ENCODE measurements at regions not wholly inside any gene's neighbourhood (a gene's known extent, or its start where the extent isn't known, plus 50 kb on each side); places are given as distances from the start of the nearest gene placed in this dataset.

- TF ChIP-seq HDAC2 (IDR thresholded peaks at IDR 0.05; ENCODE audit: borderline replicate concordance in 1 of 2, low read depth in 2 of 2, low read length in 2 of 2) (no peak), POLR2AphosphoS5 (IDR thresholded peaks at IDR 0.05; ENCODE audit: low read depth, low read length) (no peak), JUN (IDR thresholded peaks at IDR 0.05; ENCODE audit: low read depth, low read length) (no peak), CHD1 (IDR thresholded peaks at IDR 0.05; ENCODE audit: low read depth, low read length) (no peak), SIX5 (IDR thresholded peaks at IDR 0.05; ENCODE audit: low read depth, low read length) (no peak), TEAD4 (IDR thresholded peaks at IDR 0.05; ENCODE audit: low read depth, low read length) (no peak)
Measured at GRCh38 chr2:6310256-6311215, 555.2 kb downstream of the CMPK2 start (continued).

Data from H1 (cell line).